Heart right ventricle (tissue), 16 donors: ENCODE measurements at regions not wholly inside any gene's neighbourhood (a gene's known extent, or its start where the extent isn't known, plus 50 kb on each side); places are given as distances from the start of the nearest gene placed in this dataset.

ENCODE experiments used
- ATAC-seq, 8 donors: fragments of 200-7000 bp; cut with Tn5 transposase; one replicate each; pipeline ENCODE4 v1.9.1; 2020; ENCODE audit warnings: mild to moderate bottlenecking in 8 of 8, moderate library complexity in 8 of 8, moderate number of reproducible peaks in 1 of 8
- DNase-seq, 2 donors: peaks; one replicate each; pipeline ENCODE4 v3.0.0-alpha.2; 2020
- H3K27ac ChIP-seq, 10 donors: fragments of 200-600 bp; sonication (generic) in 2 of 10; one replicate each; pipeline versions ENCODE4 v1.5.0 to v1.8.0; 2020 to 2022; ENCODE audit warnings: mild to moderate bottlenecking in 3 of 10
- H3K27me3 ChIP-seq, 7 donors: fragments of 200-600 bp; one replicate each; pipeline ENCODE4 v1.8.0; 2021 to 2022; ENCODE audit warnings: mild to moderate bottlenecking in 2 of 7
- H3K36me3 ChIP-seq, 9 donors: fragments of 200-600 bp; sonication (generic) in 1 of 9; one replicate each; pipeline versions ENCODE4 v1.5.0 to v1.8.0; 2020 to 2022; ENCODE audit warnings: mild to moderate bottlenecking in 2 of 9
- H3K4me1 ChIP-seq, 9 donors: fragments of 200-600 bp; sonication (generic) in 1 of 9; one replicate each; pipeline versions ENCODE4 v1.5.0 to v1.8.0; 2020 to 2022; ENCODE audit warnings: mild to moderate bottlenecking in 4 of 9
- H3K4me3 ChIP-seq, 10 donors: fragments of 200-600 bp; sonication (generic) in 2 of 10; one replicate each; pipeline versions ENCODE4 v1.5.0 to v1.8.0; 2020 to 2022; ENCODE audit warnings: mild to moderate bottlenecking in 7 of 10, moderate library complexity in 2 of 10
- H3K9me3 ChIP-seq, 11 donors: fragments of 200-600 bp in 10 of 11; sonication (generic) in 2 of 11; one replicate each; pipeline versions ENCODE4 v1.5.0 to v1.8.0; 2013 to 2022; ENCODE audit warnings: mild to moderate bottlenecking in 2 of 11, control low read depth in 1 of 11, moderate library complexity in 1 of 11
- WGBS, 2 donors: extraction: QIAGEN DNeasy Blood & Tissue Kit; methylation state at CpG; one replicate each; pipeline ENCODE4 v1.1.7; 2013; ENCODE audit warnings: inconsistent platforms in 1 of 2; 5-methylcytosine and 5-hydroxymethylcytosine counted together
- intact Hi-C, 10 donors: fragments of 100-400 bp; cut with DNase I; formaldehyde crosslinking; loops; one replicate each; pipeline versions ENCODE4 v1.11.1 to v1.14.2; 2022
- TF ChIP-seq, protein P1 (sequence below), 9 donors: fragments of 200-600 bp; sonication (generic) in 2 of 9; IDR thresholded peaks; one replicate each; pipeline versions ENCODE4 v1.5.0 to v1.8.0; 2021 to 2022; ENCODE audit warnings: antibody characterized with exemption in 9 of 9, mild to moderate bottlenecking in 5 of 9, moderate library complexity in 1 of 9
- donor health status: Arrhythmogenic right ventricular cardiomyopathy.
- donor health status: ischemic (EF 13 %, LVEDD 7.1; RV severe dilation, severe dysfunction).
- donor health status: healthy with polysubstance abuse.
- donor health status: DM: no; HTN: yes; CAD: no.
- donor health status: DM: no; HTN: no; CAD: no.
- donor health status: ischemic (EF 25% LVEDD 6.9; RV normal size, moderate dysfunction).
- donor health status: ischemic (EF 25% LVEDD 5.7; RV mildly dilated, moderate dysfunction).
- donor health status: healthy.
- donor health status: DM: yes; HTN: yes; CAD: no.
- donor health status: Ischemic cardiomyopathy.
- donor health status: ischemic (EF 35%, LVEDD 5.7; RV mildly dilated, moderate dysfunction).
- donor health status: nonischemic (EF 11% LVEDD 7.7; RV severe dilation, severe dysfunction).
- donor health status: DM: yes; HTN: yes; CAD: no.
- donor health status: PGD.
- donor health status: ischemic (EF 29% LVEDD 5.4; RV normal size, mild dysfunction).
- donor health status: nonischemic (EF 23%, LVEDD 6.1; RV moderate dilation, normal function).

DNA sequence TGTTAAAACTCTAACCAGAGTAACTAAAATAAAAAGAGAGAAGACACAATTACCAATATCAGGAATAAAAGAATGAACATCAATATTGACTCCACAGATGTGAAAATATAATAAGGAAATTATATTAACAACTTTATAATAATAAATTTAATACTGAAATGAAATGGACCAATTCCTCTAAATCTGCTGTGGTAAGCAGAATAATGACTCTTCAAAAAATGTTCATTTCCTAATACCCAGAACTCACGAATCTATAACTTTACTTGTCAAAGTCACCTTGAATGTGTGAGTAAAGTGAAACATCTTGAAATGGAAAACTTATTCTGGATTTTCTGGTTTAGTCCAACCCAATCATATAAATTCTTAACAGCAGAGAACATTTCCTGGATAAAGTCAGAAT lies 1391.1 kb downstream of the FAM133A start:
- Histone ChIP-seq H3K9me3 (no peaks in the 10 kb centered on the region), H3K36me3 (no peaks in the 10 kb centered on the region), H3K27me3 (peaks cover 0 to 14% (median 0%) of the 10 kb centered on the region in 7 donors), H3K4me3 (no peak overlapping the region), H3K4me1 (no peaks in the 10 kb centered on the region), H3K27ac (no peak overlapping the region)
- ATAC-seq (no peak), DNase-seq (no peak)
- intact Hi-C loops, result no loop called here
- WGBS, 2 donors, result 41 to 58% methylated on average over 1 of the region's 1 CpG
- TF ChIP-seq, protein P1, sequence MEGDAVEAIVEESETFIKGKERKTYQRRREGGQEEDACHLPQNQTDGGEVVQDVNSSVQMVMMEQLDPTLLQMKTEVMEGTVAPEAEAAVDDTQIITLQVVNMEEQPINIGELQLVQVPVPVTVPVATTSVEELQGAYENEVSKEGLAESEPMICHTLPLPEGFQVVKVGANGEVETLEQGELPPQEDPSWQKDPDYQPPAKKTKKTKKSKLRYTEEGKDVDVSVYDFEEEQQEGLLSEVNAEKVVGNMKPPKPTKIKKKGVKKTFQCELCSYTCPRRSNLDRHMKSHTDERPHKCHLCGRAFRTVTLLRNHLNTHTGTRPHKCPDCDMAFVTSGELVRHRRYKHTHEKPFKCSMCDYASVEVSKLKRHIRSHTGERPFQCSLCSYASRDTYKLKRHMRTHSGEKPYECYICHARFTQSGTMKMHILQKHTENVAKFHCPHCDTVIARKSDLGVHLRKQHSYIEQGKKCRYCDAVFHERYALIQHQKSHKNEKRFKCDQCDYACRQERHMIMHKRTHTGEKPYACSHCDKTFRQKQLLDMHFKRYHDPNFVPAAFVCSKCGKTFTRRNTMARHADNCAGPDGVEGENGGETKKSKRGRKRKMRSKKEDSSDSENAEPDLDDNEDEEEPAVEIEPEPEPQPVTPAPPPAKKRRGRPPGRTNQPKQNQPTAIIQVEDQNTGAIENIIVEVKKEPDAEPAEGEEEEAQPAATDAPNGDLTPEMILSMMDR (IDR thresholded peaks at IDR 0.05), result no peak

DNA sequence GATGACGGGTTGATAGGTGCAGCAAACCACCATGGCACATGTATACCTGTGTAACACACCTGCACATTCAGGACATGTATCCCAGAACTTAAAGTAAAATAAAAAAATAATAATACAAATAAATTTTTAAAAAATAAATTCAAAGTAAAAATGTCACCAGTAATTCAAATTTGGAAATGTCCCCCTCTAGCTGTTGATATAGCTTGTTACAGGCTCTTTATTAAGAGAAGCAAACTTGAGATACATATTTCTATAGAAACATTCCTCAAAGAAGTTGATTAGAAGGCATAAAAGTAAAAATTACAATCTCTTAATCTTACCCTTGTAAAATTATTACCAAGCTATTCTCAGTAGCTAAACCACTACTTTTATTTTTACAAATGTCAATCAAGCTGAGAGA lies 1397.0 kb downstream of the FAM133A start:
- TF ChIP-seq, protein P1 (IDR thresholded peaks at IDR 0.05), result peak in 5 of 9 donors; percentile 10 to 26 (median 17)
- no peaks in the 10 kb centered on the region for H3K4me1 ChIP-seq
- no peak overlapping the region for H3K4me3 ChIP-seq
- no peak for DNase-seq
- H3K36me3 ChIP-seq, result no peaks in the 10 kb centered on the region
- peaks cover 0 to 6% (median 0%) of the 10 kb centered on the region in 11 donors for H3K9me3 ChIP-seq
- 82 to 88% methylated on average over 1 of the region's 1 CpG for WGBS, 2 donors
- intact Hi-C loops, result loop anchor here in 2 of 10 donors (5.0 to 10.0 kb wide), 2 partner anchors 236 to 239 kb away; no protein-coding TSS in a partner anchor
- no peaks in the 10 kb centered on the region for H3K27me3 ChIP-seq
- no peak for ATAC-seq
- H3K27ac ChIP-seq, result no peak overlapping the region

DNA sequence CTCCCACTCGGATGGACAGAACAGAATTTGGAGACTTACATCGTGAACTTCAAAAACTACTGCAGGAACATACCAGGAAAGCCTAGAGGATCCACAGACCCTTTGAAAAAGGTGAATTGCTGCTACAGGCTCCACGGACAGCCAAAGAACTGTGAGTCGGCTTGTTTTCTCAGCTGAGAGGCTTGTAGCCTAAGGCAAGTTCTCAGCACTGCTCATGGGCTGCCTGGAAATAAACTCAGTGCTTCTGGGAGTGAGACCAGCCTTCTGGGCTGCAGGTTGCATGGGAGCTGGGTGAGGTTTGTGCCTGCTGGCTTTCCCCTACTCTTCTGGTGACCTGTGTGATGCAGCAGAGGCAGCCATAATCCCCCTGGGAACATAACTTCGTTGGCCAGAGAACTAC lies 1397.6 kb downstream of the FAM133A start:
- no peak overlapping the region for H3K27ac ChIP-seq
- TF ChIP-seq, protein P1 (IDR thresholded peaks at IDR 0.05), result no peak
- H3K27me3 ChIP-seq, result no peaks in the 10 kb centered on the region
- no peaks in the 10 kb centered on the region for H3K4me1 ChIP-seq
- no peak for DNase-seq
- WGBS, 2 donors, result 67 to 78% methylated on average over 5 of the region's 5 CpGs
- intact Hi-C loops, result loop anchor here in 2 of 10 donors (5.0 to 10.0 kb wide), 2 partner anchors 237 to 239 kb away; no protein-coding TSS in a partner anchor
- H3K4me3 ChIP-seq, result no peak overlapping the region
- H3K9me3 ChIP-seq, result peaks cover 0 to 6% (median 0%) of the 10 kb centered on the region in 11 donors
- no peak for ATAC-seq
- H3K36me3 ChIP-seq, result no peaks in the 10 kb centered on the region

DNA sequence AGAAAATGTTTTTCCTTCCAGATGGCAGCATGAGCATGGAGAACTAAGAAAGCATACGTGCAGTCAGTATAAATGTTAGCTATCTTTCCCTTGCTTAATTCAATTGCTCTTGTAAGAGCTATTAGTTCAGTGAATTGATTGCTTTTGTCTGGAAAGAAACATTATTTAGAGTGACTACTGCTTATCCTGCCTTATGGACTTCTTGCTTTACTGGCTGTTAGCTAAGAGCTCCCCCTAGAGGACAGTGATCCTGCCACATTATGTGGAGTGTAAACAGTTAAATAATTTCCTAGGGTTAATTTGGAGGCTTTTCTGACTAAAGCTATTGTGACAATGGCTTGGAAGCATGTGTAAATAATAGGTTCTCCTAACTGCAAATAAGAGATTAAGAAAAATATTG lies 1402.4 kb downstream of the FAM133A start:
- no peak for ATAC-seq
- TF ChIP-seq, protein P1 (IDR thresholded peaks at IDR 0.05), result peak in 7 of 9 donors; percentile 22 to 53 (median 35)

More for the DNA sequence above, 1402.4 kb downstream of the FAM133A start:
- peaks cover 0 to 6% (median 0%) of the 10 kb centered on the region in 7 donors for H3K27me3 ChIP-seq
- H3K9me3 ChIP-seq, result peaks cover 0 to 6% (median 0%) of the 10 kb centered on the region in 11 donors
- no peaks in the 10 kb centered on the region for H3K36me3 ChIP-seq
- no peaks in the 10 kb centered on the region for H3K4me1 ChIP-seq
- no peak overlapping the region for H3K27ac ChIP-seq
- no peak for DNase-seq
- WGBS, 2 donors, result 62 to 79% methylated on average over 1 of the region's 1 CpG
- intact Hi-C loops, result loop anchor here in 2 of 10 donors (5.0 to 10.0 kb wide), 2 partner anchors 242 to 244 kb away; no protein-coding TSS in a partner anchor
- no peak overlapping the region for H3K4me3 ChIP-seq
